Right atrium auricular region (tissue), 2 donors: ENCODE measurements at regions not wholly inside any gene's neighbourhood (a gene's known extent, or its start where the extent isn't known, plus 50 kb on each side); places are given as distances from the start of the nearest gene placed in this dataset.

Source experiments
- DNase-seq: peaks from one replicate; pipeline ENCODE4 v3.0.0-alpha.2; 2019; ENCODE audit warnings: low spot score
- H3K27ac ChIP-seq, 2 donors: fragments of 200-600 bp; sonication (generic); 1 replicate in 1 of 2; 2 replicates in 1 of 2; pipeline ENCODE4 v1.5.1; 2016 to 2019
- H3K27me3 ChIP-seq, 2 donors: fragments of 200-600 bp; sonication (generic); one replicate each; pipeline versions ENCODE4 v1.5.1 to v1.6.0; 2017 to 2019
- H3K36me3 ChIP-seq: fragments of 200-600 bp; sonication (generic); one replicate; pipeline ENCODE4 v1.5.1; 2016
- H3K4me1 ChIP-seq, 2 donors: fragments of 200-600 bp; sonication (generic); one replicate each; pipeline versions ENCODE4 v1.5.1 to v1.6.0; 2017 to 2019
- H3K4me3 ChIP-seq, 2 donors: fragments of 200-600 bp; sonication (generic); 1 replicate in 1 of 2; 2 replicates in 1 of 2; pipeline ENCODE4 v1.5.1; 2017 to 2019; ENCODE audit warnings: mild to moderate bottlenecking in 1 of 2, moderate library complexity in 1 of 2
- H3K9me3 ChIP-seq, 2 donors: fragments of 200-600 bp; sonication (generic); one replicate each; pipeline ENCODE4 v1.5.1; 2019
- CTCF ChIP-seq, 2 donors: fragments of 200-600 bp; sonication (generic); IDR thresholded peaks; one replicate each; pipeline ENCODE4 v1.5.1; 2019; ENCODE audit warnings: antibody characterized with exemption in 2 of 2

- H3K9me3 ChIP-seq: no peaks in the 10 kb centered on the region
- no peak overlapping the region for H3K4me3 ChIP-seq
- no peak overlapping the region for H3K27ac ChIP-seq
- no peaks in the 10 kb centered on the region for H3K4me1 ChIP-seq
- H3K27me3 ChIP-seq: no peaks in the 10 kb centered on the region
- no peak for DNase-seq
- H3K36me3 ChIP-seq: no peaks in the 10 kb centered on the region
- TF ChIP-seq CTCF (IDR thresholded peaks at IDR 0.05): no peak
Observed at GRCh38 chr2:34567128-34567527, 968.0 kb upstream of the FAM98A start.

- Histone ChIP-seq H3K36me3 (no peaks in the 10 kb centered on the region), H3K4me3 (no peak overlapping the region), H3K4me1 (no peaks in the 10 kb centered on the region), H3K27me3 (no peaks in the 10 kb centered on the region), H3K9me3 (no peaks in the 10 kb centered on the region), H3K27ac (no peak overlapping the region)
- no peak for DNase-seq
- TF ChIP-seq CTCF (IDR thresholded peaks at IDR 0.05): no peak
Observed at GRCh38 chr2:34552337-34552736, 953.2 kb upstream of the FAM98A start.

DNA sequence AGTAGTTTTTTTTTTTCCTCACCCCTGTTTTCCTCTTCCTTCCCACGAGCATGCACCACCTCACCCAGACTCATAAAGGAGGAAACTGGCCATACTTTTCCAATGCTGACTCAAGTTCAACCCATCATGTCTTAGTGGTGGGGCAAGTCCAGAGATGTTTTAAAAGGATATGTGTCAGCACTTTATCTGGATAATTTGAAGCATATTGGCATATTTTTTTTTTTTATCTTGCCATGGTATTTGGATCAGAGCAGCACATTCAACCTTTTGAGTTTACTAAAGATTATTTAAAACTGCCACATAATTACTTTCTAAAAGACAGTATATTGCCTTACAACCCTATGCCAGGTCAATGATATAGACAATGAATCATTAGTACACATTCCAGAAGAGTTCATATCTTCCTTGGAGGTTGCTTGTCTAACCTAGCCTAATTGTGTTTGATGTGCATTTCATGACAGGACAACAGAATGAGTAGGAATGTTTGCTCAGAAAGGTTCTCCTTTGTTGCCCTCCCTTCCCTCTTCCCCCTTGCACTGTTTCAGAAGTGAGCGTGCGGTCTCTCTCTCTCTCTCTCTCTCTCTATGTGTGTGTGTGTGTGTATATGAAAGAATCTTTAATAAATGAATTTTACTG is 950.7 kb upstream of the FAM98A start:
- Histone ChIP-seq H3K9me3 (no peaks in the 10 kb centered on the region), H3K4me1 (no peaks in the 10 kb centered on the region), H3K36me3 (no peaks in the 10 kb centered on the region), H3K27me3 (no peaks in the 10 kb centered on the region), H3K4me3 (no peak overlapping the region), H3K27ac (no peak overlapping the region)
- DNase-seq: no peak
- TF ChIP-seq CTCF (IDR thresholded peaks at IDR 0.05): no peak

DNA sequence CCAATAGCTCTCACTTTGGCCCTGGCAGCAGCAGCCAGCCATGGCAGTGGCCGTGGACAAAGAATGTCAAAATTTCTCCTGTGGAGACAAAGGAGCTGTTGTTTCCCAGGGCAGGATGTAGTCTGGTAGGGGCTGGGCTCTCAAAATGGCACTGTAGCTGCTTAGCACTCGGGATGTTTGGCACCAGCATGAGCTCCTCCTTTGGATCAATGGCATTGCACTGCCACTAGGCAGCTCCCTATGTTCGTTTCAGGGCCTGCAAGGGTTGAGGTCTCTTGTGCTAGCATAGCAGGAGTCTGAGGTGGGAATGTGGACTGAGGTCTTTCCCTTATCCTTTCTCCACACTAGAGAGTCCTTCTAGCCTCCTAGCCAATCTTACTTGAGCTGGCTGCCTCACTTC is 948.8 kb upstream of the FAM98A start:
- H3K27ac ChIP-seq: no peak overlapping the region
- H3K36me3 ChIP-seq: no peaks in the 10 kb centered on the region
- H3K27me3 ChIP-seq: no peaks in the 10 kb centered on the region
- DNase-seq: no peak
- H3K4me1 ChIP-seq: no peaks in the 10 kb centered on the region
- no peaks in the 10 kb centered on the region for H3K9me3 ChIP-seq
- TF ChIP-seq CTCF (IDR thresholded peaks at IDR 0.05): no peak
- no peak overlapping the region for H3K4me3 ChIP-seq

- DNase-seq: no peak
- Histone ChIP-seq H3K4me1 (no peaks in the 10 kb centered on the region), H3K36me3 (no peaks in the 10 kb centered on the region), H3K9me3 (no peaks in the 10 kb centered on the region), H3K27me3 (no peaks in the 10 kb centered on the region), H3K4me3 (no peak overlapping the region), H3K27ac (no peak overlapping the region)
- TF ChIP-seq CTCF (IDR thresholded peaks at IDR 0.05): no peak
Observed at GRCh38 chr2:34547340-34547739, 948.2 kb upstream of the FAM98A start.

GRCh38 chr2:34545486-34546136 is 946.5 kb upstream of the FAM98A start:
- no peak overlapping the region for H3K27ac ChIP-seq
- TF ChIP-seq CTCF (IDR thresholded peaks at IDR 0.05): no peak
- no peaks in the 10 kb centered on the region for H3K4me1 ChIP-seq
- H3K36me3 ChIP-seq: no peaks in the 10 kb centered on the region
- DNase-seq: no peak
- H3K27me3 ChIP-seq: no peaks in the 10 kb centered on the region
- peaks cover 0 to 11% of the 10 kb centered on the region in 2 donors for H3K9me3 ChIP-seq
- H3K4me3 ChIP-seq: no peak overlapping the region
